ENCODE measurements at regions not wholly inside any gene's neighbourhood (a gene's known extent, or its start where the extent isn't known, plus 50 kb on each side); places are given as distances from the start of the nearest gene placed in this dataset.

DNA sequence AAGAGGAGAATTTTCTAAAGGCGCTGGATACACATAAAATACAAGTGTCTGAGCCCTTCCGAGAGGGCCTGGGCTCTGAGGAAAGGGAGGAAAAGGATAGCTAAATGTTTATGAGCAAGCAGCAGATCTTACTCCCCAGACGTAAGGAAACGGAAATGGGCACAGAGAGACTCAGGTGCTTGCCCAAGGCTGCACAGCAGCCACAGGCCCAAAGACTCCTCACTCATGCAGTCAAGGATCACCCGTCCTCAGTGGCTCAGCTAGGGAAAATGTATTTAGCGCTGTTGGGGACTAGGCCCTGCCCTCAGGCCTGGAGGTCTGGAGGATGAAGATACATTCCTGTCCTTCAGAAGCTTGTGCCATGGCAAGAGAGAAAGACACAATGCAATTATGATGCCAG lies 107.2 kb upstream of the SYT13 start:
- Histone ChIP-seq H3K9ac (no peak overlapping the region), H3K9me3 (ENCODE audit: low read depth) (no peaks in the 10 kb centered on the region), H3K27me3 (no peaks in the 10 kb centered on the region), H2AFZ (replicated peaks) (no peak overlapping the region), H3K36me3 (no peaks in the 10 kb centered on the region), H4K20me1 (ENCODE audit: low read depth) (no peaks in the 10 kb centered on the region), H3K27ac (no peak overlapping the region), H3K4me3 (no peak overlapping the region), H3K79me2 (ENCODE audit: low read depth) (no peaks in the 10 kb centered on the region), H3K4me1 (no peaks in the 10 kb centered on the region), H3F3A (ENCODE audit: low read depth) (no peaks in the 10 kb centered on the region), H3K4me2 (no peak overlapping the region)
- no peak overlapping the region for H3K4me3 Mint-ChIP-seq
- TF ChIP-seq EZH2phosphoT487 (IDR thresholded peaks at IDR 0.05) (no peak), EZH2 (IDR thresholded peaks at IDR 0.05) (no peak)
- TF ChIP-seq, protein P1, sequence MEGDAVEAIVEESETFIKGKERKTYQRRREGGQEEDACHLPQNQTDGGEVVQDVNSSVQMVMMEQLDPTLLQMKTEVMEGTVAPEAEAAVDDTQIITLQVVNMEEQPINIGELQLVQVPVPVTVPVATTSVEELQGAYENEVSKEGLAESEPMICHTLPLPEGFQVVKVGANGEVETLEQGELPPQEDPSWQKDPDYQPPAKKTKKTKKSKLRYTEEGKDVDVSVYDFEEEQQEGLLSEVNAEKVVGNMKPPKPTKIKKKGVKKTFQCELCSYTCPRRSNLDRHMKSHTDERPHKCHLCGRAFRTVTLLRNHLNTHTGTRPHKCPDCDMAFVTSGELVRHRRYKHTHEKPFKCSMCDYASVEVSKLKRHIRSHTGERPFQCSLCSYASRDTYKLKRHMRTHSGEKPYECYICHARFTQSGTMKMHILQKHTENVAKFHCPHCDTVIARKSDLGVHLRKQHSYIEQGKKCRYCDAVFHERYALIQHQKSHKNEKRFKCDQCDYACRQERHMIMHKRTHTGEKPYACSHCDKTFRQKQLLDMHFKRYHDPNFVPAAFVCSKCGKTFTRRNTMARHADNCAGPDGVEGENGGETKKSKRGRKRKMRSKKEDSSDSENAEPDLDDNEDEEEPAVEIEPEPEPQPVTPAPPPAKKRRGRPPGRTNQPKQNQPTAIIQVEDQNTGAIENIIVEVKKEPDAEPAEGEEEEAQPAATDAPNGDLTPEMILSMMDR (IDR thresholded peaks at IDR 0.05) = no peak
- H3K27me3 Mint-ChIP-seq (ENCODE audit: insufficient read depth, low read depth) = peaks cover 6% of the 10 kb centered on the region
- H3K9me3 Mint-ChIP-seq = no peaks in the 10 kb centered on the region
- H3K36me3 Mint-ChIP-seq = no peaks in the 10 kb centered on the region
- peaks cover 19% of the 10 kb centered on the region for H3K4me1 Mint-ChIP-seq
- DNase-seq (ENCODE audit: low spot score) = no peak
- no peak overlapping the region for H3K27ac Mint-ChIP-seq

GRCh38 chr11:45392591-45393091 lies 106.5 kb upstream of the SYT13 start:
- H3K4me1 ChIP-seq = no peaks in the 10 kb centered on the region
- no peaks in the 10 kb centered on the region for H3K79me2 ChIP-seq (ENCODE audit: low read depth)
- Mint-ChIP-seq H3K36me3 (no peaks in the 10 kb centered on the region), H3K9me3 (no peaks in the 10 kb centered on the region), H3K4me1 (peaks cover 18% of the 10 kb centered on the region), H3K4me3 (no peak overlapping the region), H3K27me3 (ENCODE audit: insufficient read depth, low read depth) (peaks cover 6% of the 10 kb centered on the region), H3K27ac (peak overlapping the region; percentile 32)
- no peaks in the 10 kb centered on the region for H3K9me3 ChIP-seq (ENCODE audit: low read depth)
- H2AFZ ChIP-seq (replicated peaks) = no peak overlapping the region
- TF ChIP-seq, protein P1 (IDR thresholded peaks at IDR 0.05) = no peak
- TF ChIP-seq EZH2 (IDR thresholded peaks at IDR 0.05) = no peak
- TF ChIP-seq EZH2phosphoT487 (IDR thresholded peaks at IDR 0.05) = no peak
- H4K20me1 ChIP-seq (ENCODE audit: low read depth) = no peaks in the 10 kb centered on the region
- no peaks in the 10 kb centered on the region for H3F3A ChIP-seq (ENCODE audit: low read depth)
- H3K27ac ChIP-seq = no peak overlapping the region
- H3K27me3 ChIP-seq = no peaks in the 10 kb centered on the region
- no peak overlapping the region for H3K4me2 ChIP-seq
- H3K9ac ChIP-seq = no peak overlapping the region
- no peak for DNase-seq (ENCODE audit: low spot score)
- H3K4me3 ChIP-seq = no peak overlapping the region
- H3K36me3 ChIP-seq = no peaks in the 10 kb centered on the region

GRCh38 chr11:45392154-45392553 lies 106.0 kb upstream of the SYT13 start:
- no peak overlapping the region for H3K27ac Mint-ChIP-seq
- Histone ChIP-seq H3F3A (ENCODE audit: low read depth) (no peaks in the 10 kb centered on the region), H3K36me3 (no peaks in the 10 kb centered on the region), H3K27me3 (no peaks in the 10 kb centered on the region), H3K79me2 (ENCODE audit: low read depth) (no peaks in the 10 kb centered on the region), H3K4me1 (no peaks in the 10 kb centered on the region), H4K20me1 (ENCODE audit: low read depth) (no peaks in the 10 kb centered on the region), H3K9me3 (ENCODE audit: low read depth) (no peaks in the 10 kb centered on the region), H3K4me3 (no peak overlapping the region), H3K9ac (no peak overlapping the region), H3K4me2 (no peak overlapping the region), H3K27ac (no peak overlapping the region), H2AFZ (replicated peaks) (no peak overlapping the region)
- H3K27me3 Mint-ChIP-seq (ENCODE audit: insufficient read depth, low read depth) = peaks cover 6% of the 10 kb centered on the region
- no peak for DNase-seq (ENCODE audit: low spot score)
- H3K36me3 Mint-ChIP-seq = no peaks in the 10 kb centered on the region
- no peaks in the 10 kb centered on the region for H3K9me3 Mint-ChIP-seq
- H3K4me3 Mint-ChIP-seq = no peak overlapping the region
- TF ChIP-seq, protein P1 (IDR thresholded peaks at IDR 0.05) = no peak
- no peak for TF ChIP-seq EZH2 (IDR thresholded peaks at IDR 0.05)
- no peak for TF ChIP-seq EZH2phosphoT487 (IDR thresholded peaks at IDR 0.05)
- peaks cover 18% of the 10 kb centered on the region for H3K4me1 Mint-ChIP-seq

Measured in neural progenitor cell (in vitro differentiated cells).